ENCODE measurements at regions not wholly inside any gene's neighbourhood (a gene's known extent, or its start where the extent isn't known, plus 50 kb on each side); places are given as distances from the start of the nearest gene placed in this dataset.

GRCh38 chr14:44211718-44212117, 295.4 kb downstream of the FSCB start:
- ATAC-seq (no peak), DNase-seq (no peak)
- ChIA-PET POLR2A (ENCODE audit: unreplicated experiment) (no interaction called here), CTCF (no interaction called here)
- Histone ChIP-seq H3K9me3 (ENCODE audit: low read length) (no peaks in the 10 kb centered on the region), H3K79me2 (ENCODE audit: low read length) (no peaks in the 10 kb centered on the region), H3K4me1 (ENCODE audit: insufficient read depth, low read length) (no peaks in the 10 kb centered on the region), H3K4me3 (ENCODE audit: low read length) (no peak overlapping the region), H4K20me1 (ENCODE audit: low read length) (no peaks in the 10 kb centered on the region), H3K36me3 (ENCODE audit: low read depth, low read length) (no peaks in the 10 kb centered on the region), H2AFZ (ENCODE audit: low read length) (no peak overlapping the region), H3K9ac (ENCODE audit: low read length) (no peak overlapping the region), H3F3A (ENCODE audit: low read length, unreplicated experiment) (no peaks in the 10 kb centered on the region), H3K27me3 (ENCODE audit: low read length) (no peaks in the 10 kb centered on the region), H3K27ac (ENCODE audit: low read length) (no peak overlapping the region), H3K4me2 (ENCODE audit: low read length) (no peak overlapping the region), H3K9me2 (replicated peaks; ENCODE audit: low read length) (no peaks in the 10 kb centered on the region)
- BruUV-seq (replicated peaks), result no TSS peak
- TF ChIP-seq CTCF (conservative IDR thresholded peaks at IDR 0.05; ENCODE audit: low read depth, low read length), result no peak
- TF ChIP-seq EZH2 (IDR thresholded peaks at IDR 0.05; ENCODE audit: low read length, unreplicated experiment), result no peak
- TF ChIP-seq EZH2phosphoT487 (IDR thresholded peaks at IDR 0.05; ENCODE audit: borderline replicate concordance, low read length), result no peak
- intact Hi-C loops (cut with micrococcal nuclease), result no loop called here

GRCh38 chr14:44204061-44204835, 302.8 kb downstream of the FSCB start:
- no peaks in the 10 kb centered on the region for H3K79me2 ChIP-seq (ENCODE audit: low read length)

More at GRCh38 chr14:44204061-44204835, 302.8 kb downstream of the FSCB start:
- BruUV-seq (replicated peaks), result no TSS peak
- Histone ChIP-seq H3F3A (ENCODE audit: low read length, unreplicated experiment) (no peaks in the 10 kb centered on the region), H3K27me3 (ENCODE audit: low read length) (no peaks in the 10 kb centered on the region), H4K20me1 (ENCODE audit: low read length) (no peaks in the 10 kb centered on the region), H3K9me2 (replicated peaks; ENCODE audit: low read length) (no peaks in the 10 kb centered on the region), H2AFZ (ENCODE audit: low read length) (no peak overlapping the region), H3K4me2 (ENCODE audit: low read length) (no peak overlapping the region), H3K9ac (ENCODE audit: low read length) (no peak overlapping the region), H3K4me3 (ENCODE audit: low read length) (no peak overlapping the region), H3K36me3 (ENCODE audit: low read depth, low read length) (no peaks in the 10 kb centered on the region), H3K27ac (ENCODE audit: low read length) (no peak overlapping the region), H3K9me3 (ENCODE audit: low read length) (no peaks in the 10 kb centered on the region), H3K4me1 (ENCODE audit: insufficient read depth, low read length) (no peaks in the 10 kb centered on the region)
- no peak for TF ChIP-seq EZH2phosphoT487 (IDR thresholded peaks at IDR 0.05; ENCODE audit: borderline replicate concordance, low read length)
- no peak for TF ChIP-seq EZH2 (IDR thresholded peaks at IDR 0.05; ENCODE audit: low read length, unreplicated experiment)
- no peak for TF ChIP-seq CTCF (conservative IDR thresholded peaks at IDR 0.05; ENCODE audit: low read depth, low read length)
- ChIA-PET CTCF (no interaction called here), POLR2A (ENCODE audit: unreplicated experiment) (no interaction called here)
- intact Hi-C loops (cut with micrococcal nuclease), result no loop called here
- no peak for DNase-seq
- ATAC-seq, result no peak

Measured in PC-3 (cell line).